ENCODE measurements at regions not wholly inside any gene's neighbourhood (a gene's known extent, or its start where the extent isn't known, plus 50 kb on each side); places are given as distances from the start of the nearest gene placed in this dataset.

DNA sequence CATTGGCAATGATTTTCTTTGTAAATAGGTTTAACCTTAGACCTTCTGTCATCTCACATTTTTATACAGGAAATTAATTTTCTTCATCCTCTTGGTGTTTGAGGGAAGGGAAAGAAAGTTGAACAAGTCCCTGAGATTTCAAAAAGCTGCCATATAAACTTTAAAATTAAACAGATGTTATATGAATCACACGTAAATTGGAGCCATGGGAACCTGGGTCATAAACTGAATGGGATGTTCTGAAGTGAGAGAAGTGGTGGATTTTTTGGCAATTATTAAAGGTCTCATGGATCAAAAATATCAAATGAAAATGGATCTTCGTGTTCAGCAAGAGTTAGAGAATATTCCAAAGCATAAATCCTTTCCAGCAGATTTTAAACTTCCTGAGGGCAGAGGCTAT lies 242.2 kb downstream of the DMRT2 start:
- ChIA-PET CTCF (no interaction called here), POLR2A (no interaction called here)
- Histone ChIP-seq H3K79me2 (ENCODE audit: insufficient read depth) (no peaks in the 10 kb centered on the region), H3K4me3 (ENCODE audit: low read depth in 2 of 2, low read length in 1 of 2) (no peak overlapping the region), H3K36me3 (replicated peaks in 1 of 2; ENCODE audit: control insufficient read depth in 1 of 2, insufficient read depth in 2 of 2, low read length in 1 of 2) (no peaks in the 10 kb centered on the region), H3K27ac (ENCODE audit: low read depth in 2 of 2, low read length in 1 of 2) (no peak overlapping the region), H2AFZ (ENCODE audit: low read depth) (no peak overlapping the region), H3K27me3 (ENCODE audit: insufficient read depth) (no peaks in the 10 kb centered on the region), H3K4me1 (ENCODE audit: control insufficient read depth in 1 of 2, insufficient read depth in 2 of 2, low read depth in 1 of 2, low read length in 1 of 2) (no peaks in the 10 kb centered on the region), H3K4me2 (no peak overlapping the region), H3K9ac (no peak overlapping the region), H3K9me2 (no peaks in the 10 kb centered on the region), H4K20me1 (ENCODE audit: insufficient read depth) (no peaks in the 10 kb centered on the region), H3K9me3 (no peaks in the 10 kb centered on the region), H3F3A (replicated peaks; ENCODE audit: insufficient read depth) (no peaks in the 10 kb centered on the region)
- whole genome bisulfite sequencing (ENCODE audit: low lambda C conversion rate): 0% methylated on average over 2 of the region's 2 CpGs
- no peak for DNase-seq
- TF ChIP-seq JUND (IDR thresholded peaks at IDR 0.05): no peak
- TF ChIP-seq, protein P1, sequence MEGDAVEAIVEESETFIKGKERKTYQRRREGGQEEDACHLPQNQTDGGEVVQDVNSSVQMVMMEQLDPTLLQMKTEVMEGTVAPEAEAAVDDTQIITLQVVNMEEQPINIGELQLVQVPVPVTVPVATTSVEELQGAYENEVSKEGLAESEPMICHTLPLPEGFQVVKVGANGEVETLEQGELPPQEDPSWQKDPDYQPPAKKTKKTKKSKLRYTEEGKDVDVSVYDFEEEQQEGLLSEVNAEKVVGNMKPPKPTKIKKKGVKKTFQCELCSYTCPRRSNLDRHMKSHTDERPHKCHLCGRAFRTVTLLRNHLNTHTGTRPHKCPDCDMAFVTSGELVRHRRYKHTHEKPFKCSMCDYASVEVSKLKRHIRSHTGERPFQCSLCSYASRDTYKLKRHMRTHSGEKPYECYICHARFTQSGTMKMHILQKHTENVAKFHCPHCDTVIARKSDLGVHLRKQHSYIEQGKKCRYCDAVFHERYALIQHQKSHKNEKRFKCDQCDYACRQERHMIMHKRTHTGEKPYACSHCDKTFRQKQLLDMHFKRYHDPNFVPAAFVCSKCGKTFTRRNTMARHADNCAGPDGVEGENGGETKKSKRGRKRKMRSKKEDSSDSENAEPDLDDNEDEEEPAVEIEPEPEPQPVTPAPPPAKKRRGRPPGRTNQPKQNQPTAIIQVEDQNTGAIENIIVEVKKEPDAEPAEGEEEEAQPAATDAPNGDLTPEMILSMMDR (IDR thresholded peaks at IDR 0.05): no peak
- no peak for TF ChIP-seq EZH2phosphoT487 (IDR thresholded peaks at IDR 0.05; ENCODE audit: borderline replicate concordance, low read depth)
- TF ChIP-seq IRF3 (IDR thresholded peaks at IDR 0.05; ENCODE audit: low read depth, low read length): no peak
- no peak for TF ChIP-seq SMC3 (IDR thresholded peaks at IDR 0.05; ENCODE audit: low read depth, low read length)
- no peak for TF ChIP-seq POLR2AphosphoS5 (IDR thresholded peaks at IDR 0.05; ENCODE audit: low read depth, low read length)
- TF ChIP-seq EP300 (IDR thresholded peaks at IDR 0.05; ENCODE audit: borderline replicate concordance in 1 of 2, low read depth in 1 of 2, low read length in 1 of 2): no peak
- no peak for TF ChIP-seq TCF12 (IDR thresholded peaks at IDR 0.05)
- no peak for TF ChIP-seq FOXM1 (IDR thresholded peaks at IDR 0.05; ENCODE audit: low read depth)
- no peak for TF ChIP-seq GATA2 (CRISPR knock-in tag; IDR thresholded peaks at IDR 0.05)
- TF ChIP-seq USF2 (IDR thresholded peaks at IDR 0.05; ENCODE audit: borderline replicate concordance, low read depth, low read length): no peak
- TF ChIP-seq, protein P2, sequence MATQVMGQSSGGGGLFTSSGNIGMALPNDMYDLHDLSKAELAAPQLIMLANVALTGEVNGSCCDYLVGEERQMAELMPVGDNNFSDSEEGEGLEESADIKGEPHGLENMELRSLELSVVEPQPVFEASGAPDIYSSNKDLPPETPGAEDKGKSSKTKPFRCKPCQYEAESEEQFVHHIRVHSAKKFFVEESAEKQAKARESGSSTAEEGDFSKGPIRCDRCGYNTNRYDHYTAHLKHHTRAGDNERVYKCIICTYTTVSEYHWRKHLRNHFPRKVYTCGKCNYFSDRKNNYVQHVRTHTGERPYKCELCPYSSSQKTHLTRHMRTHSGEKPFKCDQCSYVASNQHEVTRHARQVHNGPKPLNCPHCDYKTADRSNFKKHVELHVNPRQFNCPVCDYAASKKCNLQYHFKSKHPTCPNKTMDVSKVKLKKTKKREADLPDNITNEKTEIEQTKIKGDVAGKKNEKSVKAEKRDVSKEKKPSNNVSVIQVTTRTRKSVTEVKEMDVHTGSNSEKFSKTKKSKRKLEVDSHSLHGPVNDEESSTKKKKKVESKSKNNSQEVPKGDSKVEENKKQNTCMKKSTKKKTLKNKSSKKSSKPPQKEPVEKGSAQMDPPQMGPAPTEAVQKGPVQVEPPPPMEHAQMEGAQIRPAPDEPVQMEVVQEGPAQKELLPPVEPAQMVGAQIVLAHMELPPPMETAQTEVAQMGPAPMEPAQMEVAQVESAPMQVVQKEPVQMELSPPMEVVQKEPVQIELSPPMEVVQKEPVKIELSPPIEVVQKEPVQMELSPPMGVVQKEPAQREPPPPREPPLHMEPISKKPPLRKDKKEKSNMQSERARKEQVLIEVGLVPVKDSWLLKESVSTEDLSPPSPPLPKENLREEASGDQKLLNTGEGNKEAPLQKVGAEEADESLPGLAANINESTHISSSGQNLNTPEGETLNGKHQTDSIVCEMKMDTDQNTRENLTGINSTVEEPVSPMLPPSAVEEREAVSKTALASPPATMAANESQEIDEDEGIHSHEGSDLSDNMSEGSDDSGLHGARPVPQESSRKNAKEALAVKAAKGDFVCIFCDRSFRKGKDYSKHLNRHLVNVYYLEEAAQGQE (IDR thresholded peaks at IDR 0.05; ENCODE audit: low read depth, low read length): no peak
